ENCODE measurements at regions not wholly inside any gene's neighbourhood (a gene's known extent, or its start where the extent isn't known, plus 50 kb on each side); places are given as distances from the start of the nearest gene placed in this dataset.

- H3K4me3 ChIP-seq (ENCODE audit: control insufficient read depth, low read depth, low read length): no peak overlapping the region
- DNase-seq (ENCODE audit: low read depth): peak; percentile 57
- no peak for TF ChIP-seq CTCF (conservative IDR thresholded peaks at IDR 0.05; ENCODE audit: control insufficient read depth, insufficient read depth, low read depth, low read length)
Observed at GRCh38 chr1:31505911-31506497, 70.3 kb upstream of the TINAGL1 start.

- H3K4me3 ChIP-seq (ENCODE audit: control insufficient read depth, low read depth, low read length): no peak overlapping the region
- no peak for DNase-seq (ENCODE audit: low read depth)
- no peak for TF ChIP-seq CTCF (conservative IDR thresholded peaks at IDR 0.05; ENCODE audit: control insufficient read depth, insufficient read depth, low read depth, low read length)
Observed at GRCh38 chr1:31507221-31507620, 69.1 kb upstream of the TINAGL1 start.

DNA sequence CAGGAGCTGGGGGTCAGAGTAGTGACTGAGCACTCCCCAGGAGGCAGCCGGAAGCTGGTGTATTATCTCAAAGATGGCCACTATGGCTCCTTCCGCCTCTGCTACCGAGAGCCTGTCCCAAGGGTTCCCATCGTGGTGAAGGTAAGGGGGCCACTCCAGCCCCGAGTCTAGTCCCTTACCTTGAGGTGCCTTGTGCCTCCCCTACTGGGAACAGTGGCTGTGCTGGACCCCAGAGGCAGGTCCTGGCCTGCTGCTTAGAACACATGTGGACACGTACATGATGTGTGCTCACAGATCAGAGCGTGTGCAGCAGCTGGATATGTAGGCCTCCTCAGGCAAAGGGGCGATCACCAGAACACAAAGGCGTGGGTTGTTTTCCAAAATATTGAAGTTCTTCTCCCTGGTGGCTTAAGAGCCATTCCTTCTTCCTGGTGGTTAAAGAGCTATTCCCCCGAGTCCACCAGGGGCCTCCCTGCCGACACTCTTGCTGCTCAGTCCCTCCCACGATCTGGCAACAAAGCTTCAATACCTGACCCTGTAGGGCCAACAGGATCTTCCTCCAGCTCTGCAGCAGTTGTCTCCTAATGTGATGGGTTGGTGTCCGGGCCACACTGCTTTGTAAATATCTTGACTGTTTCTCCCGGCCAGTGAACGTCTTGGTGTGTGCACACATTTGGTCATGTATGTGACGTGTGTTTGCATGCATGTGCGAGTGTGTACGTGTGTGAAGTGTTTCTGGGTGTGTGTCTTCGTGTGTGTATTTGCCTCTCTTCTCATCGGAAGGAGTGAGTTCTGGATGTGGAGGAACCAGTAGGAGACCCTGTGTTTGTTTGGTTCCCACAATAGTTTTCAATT lies 68.4 kb upstream of the TINAGL1 start:
- no peak for TF ChIP-seq CTCF (conservative IDR thresholded peaks at IDR 0.05; ENCODE audit: control insufficient read depth, insufficient read depth, low read depth, low read length)
- no peak for DNase-seq (ENCODE audit: low read depth)
- H3K4me3 ChIP-seq (ENCODE audit: control insufficient read depth, low read depth, low read length): no peak overlapping the region

DNA sequence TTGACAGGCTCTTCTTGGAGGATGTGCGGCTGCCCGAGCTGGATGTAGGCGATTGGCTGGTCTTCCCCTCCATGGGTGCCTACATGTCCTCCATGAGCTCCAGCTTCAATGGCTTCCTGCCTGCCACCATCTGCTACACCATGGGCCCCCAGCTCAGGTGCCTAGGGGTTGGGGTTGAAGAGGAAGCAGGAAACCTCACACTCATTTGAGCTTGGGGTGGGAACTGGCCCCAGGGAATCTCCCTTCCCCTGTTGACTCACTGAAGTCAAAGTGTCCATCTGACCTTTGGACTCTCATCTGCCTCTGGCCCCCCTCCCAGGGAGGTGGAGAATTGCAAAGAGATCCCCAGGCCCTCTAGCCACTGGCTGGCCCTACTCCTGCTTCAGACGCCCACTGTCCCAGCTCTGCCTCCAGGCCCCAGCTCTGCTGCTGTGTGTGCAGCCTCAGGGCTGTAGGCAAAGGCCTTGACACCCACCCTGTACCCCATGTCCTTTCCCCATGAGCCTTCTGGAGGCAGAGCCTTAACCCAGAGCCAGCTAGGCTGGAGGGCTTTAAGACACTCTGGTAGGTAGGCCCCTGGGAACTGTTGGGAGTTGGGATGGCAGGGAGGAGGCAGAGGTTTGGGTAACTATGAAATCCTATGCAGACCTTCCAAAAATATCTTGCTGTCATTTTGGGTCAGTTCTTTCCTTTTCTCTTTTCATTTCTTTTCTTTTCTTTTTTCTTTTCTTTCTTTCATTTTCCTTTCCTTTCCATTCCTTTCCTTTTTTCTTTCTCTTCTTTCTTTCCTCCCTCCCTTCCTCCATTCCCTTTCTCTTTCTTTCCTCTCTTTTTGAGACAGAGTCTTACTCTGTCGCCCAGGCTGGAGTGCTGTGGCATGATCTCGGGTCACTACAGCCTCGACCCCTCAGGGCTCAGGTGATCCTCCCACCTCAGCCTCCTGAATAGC lies 66.9 kb upstream of the TINAGL1 start:
- DNase-seq (ENCODE audit: low read depth): no peak
- TF ChIP-seq CTCF (conservative IDR thresholded peaks at IDR 0.05; ENCODE audit: control insufficient read depth, insufficient read depth, low read depth, low read length): no peak
- H3K4me3 ChIP-seq (ENCODE audit: control insufficient read depth, low read depth, low read length): no peak overlapping the region

- H3K4me3 ChIP-seq (ENCODE audit: control insufficient read depth, low read depth, low read length): no peak overlapping the region
- DNase-seq (ENCODE audit: low read depth): no peak
- TF ChIP-seq CTCF (conservative IDR thresholded peaks at IDR 0.05; ENCODE audit: control insufficient read depth, insufficient read depth, low read depth, low read length): no peak
Observed at GRCh38 chr1:31510304-31510703, 66.0 kb upstream of the TINAGL1 start.

Measured in fibroblast of mammary gland (primary cell).